ENCODE measurements at regions not wholly inside any gene's neighbourhood (a gene's known extent, or its start where the extent isn't known, plus 50 kb on each side); places are given as distances from the start of the nearest gene placed in this dataset.
"Not testable (repeated sequence)": the region's sequence is repeated elsewhere in the genome, so short reads cannot be mapped to it uniquely, and the experiment has no call there.

- ATAC-seq (no peak), DNase-seq (no peak)
- 92 to 93% (median 92%) methylated on average over 5 of the region's 5 CpGs for WGBS, 3 donors
- intact Hi-C loops (cut with DNase I), result no loop called here
- Histone ChIP-seq H3K36me3 (ENCODE audit: insufficient read depth in 1 of 2, low read depth in 1 of 2) (no peaks in the 10 kb centered on the region), H3K4me3 (no peak overlapping the region), H3K4me1 (no peaks in the 10 kb centered on the region), H3K9me3 (no peaks in the 10 kb centered on the region), H3K27ac (no peak overlapping the region), H3K27me3 (ENCODE audit: insufficient read depth in 3 of 3, low read length in 2 of 3) (no peaks in the 10 kb centered on the region)
- no peak for TF ChIP-seq CTCF (IDR thresholded peaks at IDR 0.05)
Observed at GRCh38 chr2:95738301-95738700, 146.5 kb downstream of the TRIM43 start.

- H3K9me3 ChIP-seq; H3K36me3 ChIP-seq (ENCODE audit: insufficient read depth in 1 of 2, low read depth in 1 of 2); H3K4me3 ChIP-seq; H3K27ac ChIP-seq; DNase-seq; H3K27me3 ChIP-seq (ENCODE audit: insufficient read depth in 3 of 3, low read length in 2 of 3); ATAC-seq; H3K4me1 ChIP-seq; intact Hi-C loops (cut with DNase I): not testable (repeated sequence)
- 31 to 41% (median 32%) methylated on average over 9 of the region's 9 CpGs for WGBS, 3 donors
Observed at GRCh38 chr2:95752126-95752525, 160.3 kb downstream of the TRIM43 start.

- DNase-seq; H3K36me3 ChIP-seq (ENCODE audit: insufficient read depth in 1 of 2, low read depth in 1 of 2); H3K4me3 ChIP-seq; H3K4me1 ChIP-seq; H3K9me3 ChIP-seq; intact Hi-C loops (cut with DNase I); H3K27ac ChIP-seq; ATAC-seq; H3K27me3 ChIP-seq (ENCODE audit: insufficient read depth in 3 of 3, low read length in 2 of 3): not testable (repeated sequence)
- 33 to 48% (median 38%) methylated on average over 8 of the region's 8 CpGs for WGBS, 3 donors
Observed at GRCh38 chr2:95753812-95754211, 162.0 kb downstream of the TRIM43 start.

- H3K9me3 ChIP-seq; ATAC-seq; intact Hi-C loops (cut with DNase I): not testable (repeated sequence)
Observed at GRCh38 chr2:95754213-95754612, 162.4 kb downstream of the TRIM43 start.

GRCh38 chr2:95754819-95755563, 163.2 kb downstream of the TRIM43 start:
- H3K27ac ChIP-seq; H3K9me3 ChIP-seq; H3K27me3 ChIP-seq (ENCODE audit: insufficient read depth in 3 of 3, low read length in 2 of 3); H3K4me3 ChIP-seq; DNase-seq; ATAC-seq; H3K4me1 ChIP-seq; intact Hi-C loops (cut with DNase I); H3K36me3 ChIP-seq (ENCODE audit: insufficient read depth in 1 of 2, low read depth in 1 of 2): not testable (repeated sequence)
- WGBS, 3 donors, result 54 to 72% (median 57%) methylated on average over 11 to 14 of the region's 15 CpGs

More at GRCh38 chr2:95754213-95754612, 162.4 kb downstream of the TRIM43 start:
- not testable (repeated sequence) for DNase-seq; H3K4me1 ChIP-seq; H3K27ac ChIP-seq; H3K27me3 ChIP-seq (ENCODE audit: insufficient read depth in 3 of 3, low read length in 2 of 3); H3K36me3 ChIP-seq (ENCODE audit: insufficient read depth in 1 of 2, low read depth in 1 of 2); H3K4me3 ChIP-seq
- 39 to 63% (median 49%) methylated on average over 6 of the region's 6 CpGs for WGBS, 3 donors

- H3K4me1 ChIP-seq; H3K4me3 ChIP-seq; H3K9me3 ChIP-seq; H3K36me3 ChIP-seq (ENCODE audit: insufficient read depth in 1 of 2, low read depth in 1 of 2); intact Hi-C loops (cut with DNase I); DNase-seq; H3K27me3 ChIP-seq (ENCODE audit: insufficient read depth in 3 of 3, low read length in 2 of 3); H3K27ac ChIP-seq; ATAC-seq: not testable (repeated sequence)
- WGBS, 3 donors, result 65 to 82% (median 71%) methylated on average over 7 of the region's 7 CpGs
Observed at GRCh38 chr2:95755956-95756669, 164.3 kb downstream of the TRIM43 start.

- Histone ChIP-seq H3K36me3 (ENCODE audit: insufficient read depth in 1 of 2, low read depth in 1 of 2) (no peaks in the 10 kb centered on the region), H3K4me3 (no peak overlapping the region), H3K9me3 (no peaks in the 10 kb centered on the region), H3K4me1 (no peaks in the 10 kb centered on the region), H3K27me3 (ENCODE audit: insufficient read depth in 3 of 3, low read length in 2 of 3) (no peaks in the 10 kb centered on the region), H3K27ac (no peak overlapping the region)
- no peak for TF ChIP-seq CTCF (IDR thresholded peaks at IDR 0.05)
- 47 to 68% (median 64%) methylated on average over 2 of the region's 2 CpGs for WGBS, 3 donors
- no peak for ATAC-seq
- no peak for DNase-seq
- intact Hi-C loops (cut with DNase I), result no loop called here
Observed at GRCh38 chr2:95757988-95758387, 166.2 kb downstream of the TRIM43 start.

Measured in psoas muscle (tissue), 7 donors.